ENCODE measurements at regions not wholly inside any gene's neighbourhood (a gene's known extent, or its start where the extent isn't known, plus 50 kb on each side); places are given as distances from the start of the nearest gene placed in this dataset.

DNA sequence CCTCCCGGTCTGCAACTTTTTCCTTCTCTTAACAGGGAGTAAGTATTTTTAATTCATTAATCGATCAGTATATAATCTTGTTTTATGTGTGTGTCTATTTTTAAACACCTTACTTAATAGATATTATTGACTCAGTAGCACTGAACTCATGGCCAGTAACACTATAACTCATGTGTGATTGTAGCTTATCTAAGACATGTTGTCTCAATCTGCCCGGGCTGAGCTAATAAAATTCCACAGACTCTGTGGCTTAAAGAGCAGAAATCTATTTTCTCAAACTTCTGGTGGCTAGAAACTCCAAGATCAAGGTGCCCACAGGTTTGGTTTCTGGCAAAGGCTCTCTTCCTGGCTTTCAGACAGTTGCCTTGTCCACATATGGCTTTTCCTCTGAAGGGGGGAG is 68.8 kb upstream of the TNFAIP3 start:
- H2AK5ac ChIP-seq (ENCODE audit: insufficient read length, low read length): no peak overlapping the region
- Mint-ChIP-seq H3K4me1 (peaks cover 0 to 9% of the 10 kb centered on the region in 2 experiments; a peak in 3 of 4 replicates), H3K27ac (no peak overlapping the region), H3K27me3 (ENCODE audit: low read depth) (no peaks in the 10 kb centered on the region; the same call in 1 of the 2 replicates), H3K36me3 (ENCODE audit: insufficient read depth in 1 of 3, low read depth in 3 of 3) (no peaks in the 10 kb centered on the region), H3K4me3 (no peak overlapping the region), H3K9me3 (no peaks in the 10 kb centered on the region)
- no peak overlapping the region for H4K91ac ChIP-seq (ENCODE audit: insufficient read length, low read depth, low read length)
- no peak overlapping the region for H2BK12ac ChIP-seq (ENCODE audit: insufficient read length, low read depth, low read length)
- H3T11ph ChIP-seq (ENCODE audit: low read length): no peak overlapping the region
- no peak overlapping the region for H3K18ac ChIP-seq (ENCODE audit: insufficient read length, low read depth, low read length)
- H2AFZ ChIP-seq (ENCODE audit: low read length): no peak overlapping the region
- no peak overlapping the region for H3K14ac ChIP-seq (ENCODE audit: insufficient read depth, low read length)
- TF ChIP-seq, protein P1, sequence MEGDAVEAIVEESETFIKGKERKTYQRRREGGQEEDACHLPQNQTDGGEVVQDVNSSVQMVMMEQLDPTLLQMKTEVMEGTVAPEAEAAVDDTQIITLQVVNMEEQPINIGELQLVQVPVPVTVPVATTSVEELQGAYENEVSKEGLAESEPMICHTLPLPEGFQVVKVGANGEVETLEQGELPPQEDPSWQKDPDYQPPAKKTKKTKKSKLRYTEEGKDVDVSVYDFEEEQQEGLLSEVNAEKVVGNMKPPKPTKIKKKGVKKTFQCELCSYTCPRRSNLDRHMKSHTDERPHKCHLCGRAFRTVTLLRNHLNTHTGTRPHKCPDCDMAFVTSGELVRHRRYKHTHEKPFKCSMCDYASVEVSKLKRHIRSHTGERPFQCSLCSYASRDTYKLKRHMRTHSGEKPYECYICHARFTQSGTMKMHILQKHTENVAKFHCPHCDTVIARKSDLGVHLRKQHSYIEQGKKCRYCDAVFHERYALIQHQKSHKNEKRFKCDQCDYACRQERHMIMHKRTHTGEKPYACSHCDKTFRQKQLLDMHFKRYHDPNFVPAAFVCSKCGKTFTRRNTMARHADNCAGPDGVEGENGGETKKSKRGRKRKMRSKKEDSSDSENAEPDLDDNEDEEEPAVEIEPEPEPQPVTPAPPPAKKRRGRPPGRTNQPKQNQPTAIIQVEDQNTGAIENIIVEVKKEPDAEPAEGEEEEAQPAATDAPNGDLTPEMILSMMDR (conservative IDR thresholded peaks at IDR 0.05): no peak
- H3K27ac ChIP-seq (ENCODE audit: insufficient read length, low read depth, low read length): no peak overlapping the region
- H3K79me2 ChIP-seq (ENCODE audit: insufficient read depth, low read length): no peaks in the 10 kb centered on the region
- no peaks in the 10 kb centered on the region for H3K9me3 ChIP-seq (ENCODE audit: control insufficient read depth, low read depth, low read length)
- no peaks in the 10 kb centered on the region for H4K20me1 ChIP-seq (ENCODE audit: control insufficient read depth, insufficient read depth, insufficient read length)
- H2BK5ac ChIP-seq (ENCODE audit: insufficient read length, low read length): no peak overlapping the region
- no peak for DNase-seq
- no peaks in the 10 kb centered on the region for H3K27me3 ChIP-seq (ENCODE audit: insufficient read depth, low read length)
- no peak overlapping the region for H2BK15ac ChIP-seq (ENCODE audit: low read depth, low read length)
- H2BK120ac ChIP-seq (ENCODE audit: low read depth, low read length, poor library complexity, severe bottlenecking): no peak overlapping the region
- no peak overlapping the region for H2BK20ac ChIP-seq (ENCODE audit: low read depth, low read length, poor library complexity, severe bottlenecking)
- no peak overlapping the region for H3K23ac ChIP-seq (ENCODE audit: insufficient read length, low read depth, low read length)
- WGBS (ENCODE audit: extremely low coverage, insufficient read length, low lambda C conversion rate): no CpG with 5 or more reads among the region's 3 CpGs
- H3K23me2 ChIP-seq (ENCODE audit: insufficient read length, low read depth, low read length, poor library complexity, severe bottlenecking): no peaks in the 10 kb centered on the region
- no peak overlapping the region for H3K4me2 ChIP-seq (ENCODE audit: insufficient read depth, insufficient read length, low read length)
- no peak overlapping the region for H4K8ac ChIP-seq (replicated peaks; ENCODE audit: insufficient read length, low read depth, low read length)
- no peak overlapping the region for H3K9ac ChIP-seq (ENCODE audit: extremely low read depth, insufficient read length, low read length)
- no peak overlapping the region for H3K56ac ChIP-seq (ENCODE audit: insufficient read length, low read depth, low read length)
- H3K4ac ChIP-seq (ENCODE audit: low read depth, low read length): no peak overlapping the region
- H3K4me1 ChIP-seq (ENCODE audit: insufficient read depth, low read length): no peaks in the 10 kb centered on the region
- H3K79me1 ChIP-seq (ENCODE audit: insufficient read depth, low read depth, low read length, poor library complexity, severe bottlenecking): no peaks in the 10 kb centered on the region
- no peak overlapping the region for H4K5ac ChIP-seq (ENCODE audit: insufficient read length, low read depth, low read length)

All from H9 (cell line).